Kidney capillary endothelial cell (primary cell): ENCODE measurements at regions not wholly inside any gene's neighbourhood (a gene's known extent, or its start where the extent isn't known, plus 50 kb on each side); places are given as distances from the start of the nearest gene placed in this dataset.
"Not testable (repeated sequence)": the region's sequence is repeated elsewhere in the genome, so short reads cannot be mapped to it uniquely, and the experiment has no call there.

Experiments
- DNase-seq: peaks from one replicate; pipeline ENCODE4 v3.0.0-alpha.2; 2018; ENCODE audit warnings: low spot score

DNA sequence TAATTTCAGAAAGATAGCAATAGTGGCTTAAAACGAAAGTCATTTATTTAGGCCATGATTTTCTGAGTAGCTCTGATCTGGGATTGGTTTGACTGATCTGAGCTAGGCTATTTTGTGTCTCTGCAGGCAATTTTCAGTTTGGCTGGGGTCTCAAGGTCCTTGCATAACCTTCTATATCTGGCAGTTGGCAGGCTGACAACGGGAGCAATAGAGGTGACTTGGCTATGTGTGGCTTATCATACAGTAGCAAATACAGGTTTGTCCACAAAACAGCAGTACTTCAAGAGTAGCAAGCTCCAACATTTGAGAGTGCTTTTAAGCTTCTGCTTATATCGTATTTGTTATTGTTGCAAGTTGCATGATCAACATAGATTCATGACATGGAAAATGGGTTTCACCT, 1167.3 kb upstream of the CELF2 start:
- DNase-seq = no peak

DNA sequence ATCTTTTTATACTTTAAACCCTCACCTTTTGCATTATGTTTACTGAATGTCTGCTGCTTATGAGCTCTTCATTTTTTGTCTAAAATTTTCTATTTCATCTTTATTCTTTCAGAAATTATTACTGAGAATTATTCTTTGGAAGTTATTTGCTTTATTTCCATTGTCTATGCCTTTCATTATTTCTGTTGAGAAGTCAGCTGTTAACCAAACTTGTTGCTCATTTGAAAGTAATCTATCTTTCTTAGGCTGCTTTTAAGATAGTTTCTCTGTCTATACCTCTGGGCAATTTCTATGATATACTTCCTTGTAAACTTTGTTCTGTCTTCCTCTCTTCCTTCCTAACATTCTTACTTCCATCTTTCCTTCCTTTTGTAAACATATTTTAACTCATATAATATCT, 1165.9 kb upstream of the CELF2 start:
- no peak for DNase-seq

DNA sequence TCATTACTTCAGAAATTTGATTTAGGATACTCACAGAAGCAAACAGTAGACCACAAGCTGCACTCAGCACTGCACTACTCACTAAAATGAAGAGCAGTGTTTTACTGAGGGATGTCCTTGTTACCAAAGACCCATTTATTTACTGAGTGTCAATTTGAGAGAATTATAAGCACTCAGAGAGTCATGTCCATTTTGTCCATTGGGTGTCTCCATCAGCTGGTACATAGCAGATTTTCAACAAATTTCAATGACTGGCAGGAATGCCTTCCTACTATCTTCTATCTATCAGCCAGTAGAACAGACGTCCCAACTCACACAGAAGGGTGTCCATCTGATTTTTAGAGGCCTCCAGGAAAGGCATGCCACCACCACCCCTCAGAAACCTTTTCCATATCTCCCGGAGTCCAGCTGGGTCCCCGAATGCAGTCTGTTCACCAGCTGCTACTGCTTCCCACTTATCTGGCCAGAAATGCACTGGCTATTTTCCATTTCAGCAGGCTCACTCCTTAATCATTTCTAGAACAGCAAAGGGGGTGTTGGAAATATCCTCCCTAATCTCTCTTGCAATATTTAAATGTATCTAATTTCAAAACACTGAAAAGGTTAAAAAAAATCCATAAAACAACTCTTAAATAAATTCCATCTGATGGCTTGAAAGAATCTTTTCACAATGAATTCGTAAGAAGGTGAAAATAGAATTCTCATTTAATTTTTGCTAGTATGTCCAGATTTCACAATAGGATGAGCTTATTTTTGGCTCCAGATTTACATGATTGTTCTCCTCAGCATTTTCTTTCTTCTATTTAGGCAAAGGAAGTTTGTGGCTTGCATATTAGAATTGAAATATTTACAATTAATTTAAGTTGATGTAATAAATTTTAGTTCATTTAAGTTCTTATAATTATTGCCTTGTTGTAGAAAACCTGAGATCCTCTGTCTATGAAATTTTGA, 1164.0 kb upstream of the CELF2 start:
- no peak for DNase-seq

GRCh38 chr10:9855451-9855850, 1162.2 kb upstream of the CELF2 start:
- not testable (repeated sequence) for DNase-seq

DNA sequence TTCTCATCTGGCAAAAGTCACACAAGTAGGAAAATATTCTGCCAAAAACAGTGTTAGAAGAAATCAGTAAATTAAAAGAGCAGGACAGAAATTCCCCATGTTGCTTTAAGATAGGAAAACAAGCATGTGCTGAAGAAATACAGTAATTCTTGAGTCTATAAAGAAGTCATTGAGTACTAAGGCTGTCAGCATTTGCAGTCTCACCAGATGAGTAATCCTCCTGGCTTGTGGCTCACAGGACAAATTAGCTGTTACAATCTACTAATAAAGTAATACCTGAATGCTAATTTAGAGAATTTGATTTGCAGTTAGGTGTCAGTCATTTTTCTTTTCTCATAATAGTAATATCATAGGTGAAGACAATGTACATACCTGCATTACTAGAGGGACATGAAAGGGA, 1158.9 kb upstream of the CELF2 start:
- DNase-seq = no peak

DNA sequence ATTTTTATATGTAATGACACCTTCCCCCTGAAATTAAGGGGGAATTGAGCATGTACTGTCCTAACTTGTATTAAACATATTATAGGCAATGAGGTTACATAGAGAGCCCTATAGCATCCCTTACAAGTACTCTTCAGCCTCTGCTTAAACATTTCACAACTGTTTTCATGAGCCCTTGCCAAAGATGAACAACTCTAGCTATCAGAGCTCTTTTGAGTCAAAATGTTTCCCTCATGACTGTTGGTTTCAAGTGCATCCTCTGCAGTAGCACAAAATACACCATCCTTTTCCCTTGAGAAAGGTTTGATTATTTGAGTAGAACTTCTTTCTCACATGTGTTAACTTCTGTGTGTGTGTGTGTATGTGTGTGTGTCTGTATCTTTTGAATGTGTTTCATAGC, 1157.6 kb upstream of the CELF2 start:
- DNase-seq = no peak

- no peak for DNase-seq
Measured at GRCh38 chr10:9863559-9864121, 1154.0 kb upstream of the CELF2 start.

- DNase-seq = no peak
Measured at GRCh38 chr10:9868499-9868898, 1149.2 kb upstream of the CELF2 start.

DNA sequence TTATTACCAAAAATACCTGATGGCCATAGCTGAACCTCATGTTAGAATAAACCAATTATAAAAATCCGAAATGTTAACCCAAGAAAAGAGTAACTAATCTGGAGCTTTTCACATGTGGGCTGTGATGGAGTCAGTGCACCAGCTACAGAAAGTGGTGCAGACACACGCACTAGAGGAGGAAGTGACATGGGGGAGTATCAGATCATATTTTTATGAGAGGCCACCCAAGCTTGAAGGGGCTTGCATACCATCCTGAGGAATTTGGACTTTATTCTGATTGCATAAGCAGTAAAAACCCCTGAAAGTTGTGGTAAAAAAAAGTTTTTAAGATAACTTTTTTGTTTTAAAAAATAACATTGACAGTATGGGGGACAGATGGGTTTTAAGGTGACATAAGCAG, 1148.5 kb upstream of the CELF2 start:
- DNase-seq = no peak

GRCh38 chr10:9869606-9870176, 1148.0 kb upstream of the CELF2 start:
- DNase-seq = no peak

DNA sequence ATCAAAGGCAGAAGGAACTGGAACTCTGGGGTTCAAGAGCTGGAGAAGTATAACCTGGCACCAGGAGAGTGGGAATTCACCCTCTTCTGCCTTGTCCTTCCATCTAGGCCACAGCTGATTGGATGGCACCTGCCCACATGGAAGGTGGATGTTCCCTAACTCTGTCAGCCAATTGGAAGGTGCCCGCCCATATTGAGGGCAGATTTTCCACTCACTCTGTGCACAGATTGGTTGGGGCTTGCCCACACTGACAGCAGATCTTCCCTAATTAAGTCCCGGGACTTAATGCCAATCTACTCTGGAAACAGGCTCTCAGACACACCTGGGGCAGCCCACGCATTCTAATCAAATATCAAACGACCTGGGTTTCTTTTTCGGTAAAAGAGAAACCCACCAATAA, 1142.3 kb upstream of the CELF2 start:
- DNase-seq = no peak

DNA sequence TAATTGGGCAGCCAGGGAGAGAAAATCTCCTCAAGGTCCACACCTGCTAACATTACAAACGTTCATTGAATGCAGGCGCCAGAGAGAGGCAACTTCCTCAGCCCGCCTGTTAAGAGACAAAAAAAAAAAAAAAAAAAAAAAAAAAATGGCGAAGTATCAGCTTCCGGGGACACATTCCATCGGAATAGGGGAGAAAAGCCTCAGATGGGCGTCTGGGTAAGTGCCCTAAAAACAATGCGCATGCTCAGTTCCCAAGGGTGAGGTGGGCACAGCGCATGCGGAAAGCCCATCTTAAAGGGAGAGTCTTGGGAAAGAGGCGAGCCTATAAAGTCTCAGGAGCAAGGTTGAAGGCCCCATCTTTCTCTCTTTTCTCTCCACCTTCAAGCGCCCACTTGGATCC, 1139.7 kb upstream of the CELF2 start:
- no peak for DNase-seq

DNA sequence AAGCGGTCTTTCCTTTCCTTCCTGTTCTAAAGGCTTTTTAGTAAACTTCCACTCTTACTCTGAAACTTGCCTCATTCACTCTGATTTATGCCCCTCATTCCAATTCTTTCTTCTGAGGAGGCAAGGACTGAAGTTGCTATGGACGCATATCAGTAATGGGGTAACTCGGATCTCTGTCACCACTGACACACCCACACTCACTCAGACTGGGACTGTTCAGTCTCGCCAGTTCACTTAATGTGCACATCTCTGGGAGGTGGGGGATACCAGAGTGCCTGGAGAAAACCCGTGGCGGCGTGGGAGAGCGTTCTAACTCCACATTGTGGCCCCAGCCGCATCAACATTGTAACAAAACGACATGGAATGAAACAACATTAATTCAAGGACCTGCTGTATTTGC, 1139.3 kb upstream of the CELF2 start:
- DNase-seq = no peak

- DNase-seq = no peak
Measured at GRCh38 chr10:9885761-9886160, 1131.9 kb upstream of the CELF2 start.

DNA sequence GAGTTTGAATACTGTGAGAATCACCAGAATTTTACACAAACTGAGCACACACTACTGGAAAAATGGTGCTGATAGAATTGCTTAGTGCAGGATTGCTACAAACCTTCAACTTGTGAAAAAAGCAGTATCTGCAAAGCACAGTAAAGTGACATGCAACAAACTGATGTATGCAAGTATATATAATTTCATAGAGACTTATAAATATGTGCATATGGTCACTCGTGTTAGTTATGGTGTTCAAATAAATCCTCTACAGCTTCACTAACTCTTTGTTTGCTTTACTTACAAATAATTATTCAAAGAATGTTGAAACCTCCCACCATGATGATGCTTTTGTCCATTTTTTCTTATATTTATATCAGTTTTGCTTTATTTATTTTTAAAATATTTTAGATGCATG, 1130.9 kb upstream of the CELF2 start:
- DNase-seq = no peak

GRCh38 chr10:9895453-9895852, 1122.2 kb upstream of the CELF2 start:
- no peak for DNase-seq

DNA sequence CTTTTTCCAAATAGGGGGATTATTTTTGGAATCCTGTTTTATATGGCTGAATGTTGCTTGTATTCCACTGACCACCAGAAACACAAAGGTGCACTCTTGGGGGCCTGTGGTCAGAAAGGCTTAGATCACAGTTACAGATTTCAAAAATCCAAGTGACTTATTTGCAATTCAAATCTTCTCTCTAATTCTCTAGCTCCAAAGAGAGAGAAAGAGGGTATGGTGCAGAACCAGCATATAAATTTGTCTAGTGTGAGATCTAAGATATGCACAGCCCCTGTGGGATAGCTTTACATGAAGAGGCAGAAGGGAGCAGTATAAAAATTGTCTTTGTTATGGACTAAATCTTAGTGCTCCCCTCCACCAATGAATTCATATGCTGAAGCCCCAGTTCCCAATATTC, 1121.7 kb upstream of the CELF2 start:
- DNase-seq = no peak

DNA sequence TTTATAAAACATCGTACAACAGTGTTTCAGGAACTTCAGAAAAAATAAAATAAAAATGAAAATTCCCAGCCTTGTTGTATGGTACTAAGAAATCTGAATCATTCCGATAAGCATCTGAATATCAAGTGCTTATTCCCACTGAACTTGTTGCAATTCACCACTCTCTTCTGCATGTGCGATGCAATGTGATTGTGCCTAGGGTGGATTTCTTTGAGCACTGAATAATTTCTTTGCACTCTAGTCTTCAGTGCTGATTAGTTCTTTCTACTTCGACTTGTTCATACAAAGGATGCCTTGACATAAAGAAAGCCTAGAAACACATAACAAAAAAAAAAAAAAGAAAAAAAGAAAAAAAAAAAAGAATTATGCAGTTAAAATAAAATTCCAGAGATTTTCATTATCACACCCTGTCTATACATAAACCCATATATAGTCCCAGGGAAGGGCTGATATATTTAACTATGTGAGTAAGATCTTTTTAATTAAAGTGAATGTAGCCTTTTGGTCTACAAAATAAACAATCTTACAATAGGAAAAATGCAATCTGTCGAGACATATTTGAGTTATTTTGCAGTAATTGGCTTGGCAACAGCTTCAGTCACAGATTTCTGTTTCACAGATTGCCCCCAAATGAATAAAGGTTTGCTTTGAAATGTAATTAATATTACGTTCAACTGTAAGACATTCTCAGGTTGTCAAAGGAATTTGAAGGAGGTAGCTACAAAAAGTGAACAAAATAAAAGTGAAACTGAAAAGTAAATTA, 1118.9 kb upstream of the CELF2 start:
- no peak for DNase-seq

DNA sequence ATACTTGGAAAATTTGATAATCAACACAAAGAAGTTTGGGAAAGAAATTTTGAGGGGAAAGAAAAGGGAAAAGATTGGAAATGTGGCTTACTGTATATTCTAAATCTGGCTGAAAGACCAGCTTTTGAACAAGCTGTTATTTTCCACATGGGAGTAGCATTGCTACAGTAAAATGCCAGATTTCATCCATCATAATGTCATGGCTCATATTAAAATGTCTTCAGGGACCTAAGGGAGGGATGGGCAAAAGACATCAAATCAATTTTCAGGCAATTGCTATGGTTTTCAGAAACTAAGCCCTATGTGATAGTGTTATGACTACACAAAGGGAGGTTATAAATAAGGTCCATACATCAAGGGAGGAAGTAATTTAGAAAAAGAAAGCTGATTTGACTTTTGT, 1116.9 kb upstream of the CELF2 start:
- DNase-seq = no peak

DNA sequence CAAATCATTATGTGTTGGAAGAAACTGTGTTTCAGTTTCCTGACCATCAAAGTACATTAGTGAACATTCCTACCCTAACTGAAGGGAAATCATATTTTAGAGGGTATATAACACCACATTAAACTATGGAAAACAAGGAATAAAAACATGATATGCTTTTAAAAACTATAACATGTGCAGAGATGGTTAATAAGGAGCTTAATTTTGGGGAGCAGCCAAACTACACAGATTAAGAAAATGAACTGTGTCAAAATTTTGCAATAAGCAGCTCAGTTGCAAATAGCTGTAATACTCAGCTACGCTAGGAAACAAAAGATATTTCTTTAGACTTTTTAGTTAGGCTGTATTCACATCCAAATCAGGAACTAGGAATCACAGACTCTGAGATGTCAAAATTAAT, 1115.7 kb upstream of the CELF2 start:
- DNase-seq = no peak

- DNase-seq = no peak
Measured at GRCh38 chr10:9910446-9910845, 1107.2 kb upstream of the CELF2 start.

- DNase-seq = no peak
Measured at GRCh38 chr10:9911488-9911887, 1106.2 kb upstream of the CELF2 start.
